ENCODE measurements at regions not wholly inside any gene's neighbourhood (a gene's known extent, or its start where the extent isn't known, plus 50 kb on each side); places are given as distances from the start of the nearest gene placed in this dataset.

GRCh38 chr17:83155128-83156121 is 76.0 kb downstream of the METRNL start:
- no peaks in the 10 kb centered on the region for H3K9me3 ChIP-seq (ENCODE audit: control insufficient read depth in 2 of 2, insufficient read depth in 1 of 2, low read length in 1 of 2)
- no peaks in the 10 kb centered on the region for H3K36me3 ChIP-seq (ENCODE audit: control insufficient read depth in 2 of 2, insufficient read depth in 2 of 2, low read length in 1 of 2)
- no peaks in the 10 kb centered on the region for H3K4me1 ChIP-seq (ENCODE audit: control insufficient read depth in 2 of 2, insufficient read depth in 2 of 2, low read length in 2 of 2)
- H3K4me3 ChIP-seq (ENCODE audit: low read length in 2 of 2): no peak overlapping the region
- no peak overlapping the region for H3K27ac ChIP-seq (ENCODE audit: low read depth in 1 of 2, low read length in 1 of 2)
- peak in 1 of 9 donors; percentile 10 for DNase-seq (ENCODE audit: low read depth in 6 of 9, low spot score in 9 of 9)
- H3K27me3 ChIP-seq (ENCODE audit: control insufficient read depth in 2 of 2, insufficient read depth in 1 of 2, low read length in 1 of 2): peaks cover 0 to 3% of the 10 kb centered on the region in 2 donors
- 62% methylated on average over 32 of the region's 32 CpGs for WGBS

- Histone ChIP-seq H3K36me3 (ENCODE audit: control insufficient read depth in 2 of 2, insufficient read depth in 2 of 2, low read length in 1 of 2) (no peaks in the 10 kb centered on the region), H3K9me3 (ENCODE audit: control insufficient read depth in 2 of 2, insufficient read depth in 1 of 2, low read length in 1 of 2) (no peaks in the 10 kb centered on the region), H3K4me3 (ENCODE audit: low read length in 2 of 2) (no peak overlapping the region), H3K4me1 (ENCODE audit: control insufficient read depth in 2 of 2, insufficient read depth in 2 of 2, low read length in 2 of 2) (no peaks in the 10 kb centered on the region), H3K27ac (ENCODE audit: low read depth in 1 of 2, low read length in 1 of 2) (no peak overlapping the region), H3K27me3 (ENCODE audit: control insufficient read depth in 2 of 2, insufficient read depth in 1 of 2, low read length in 1 of 2) (peaks cover 0 to 3% of the 10 kb centered on the region in 2 donors)
- no peak for DNase-seq (ENCODE audit: low read depth in 6 of 9, low spot score in 9 of 9)
- 93% methylated on average over 11 of the region's 11 CpGs for WGBS
These were observed 77.0 kb downstream of the METRNL start for GRCh38 chr17:83156408-83156807.

- no peaks in the 10 kb centered on the region for H3K36me3 ChIP-seq (ENCODE audit: control insufficient read depth in 2 of 2, insufficient read depth in 2 of 2, low read length in 1 of 2)
- no peaks in the 10 kb centered on the region for H3K4me1 ChIP-seq (ENCODE audit: control insufficient read depth in 2 of 2, insufficient read depth in 2 of 2, low read length in 2 of 2)
- 96% methylated on average over 19 of the region's 19 CpGs for WGBS
- peaks cover 0 to 3% of the 10 kb centered on the region in 2 donors for H3K27me3 ChIP-seq (ENCODE audit: control insufficient read depth in 2 of 2, insufficient read depth in 1 of 2, low read length in 1 of 2)
- H3K4me3 ChIP-seq (ENCODE audit: low read length in 2 of 2): no peak overlapping the region
- DNase-seq (ENCODE audit: low read depth in 6 of 9, low spot score in 9 of 9): no peak
- no peak overlapping the region for H3K27ac ChIP-seq (ENCODE audit: low read depth in 1 of 2, low read length in 1 of 2)
- no peaks in the 10 kb centered on the region for H3K9me3 ChIP-seq (ENCODE audit: control insufficient read depth in 2 of 2, insufficient read depth in 1 of 2, low read length in 1 of 2)
These were observed 80.0 kb downstream of the METRNL start for GRCh38 chr17:83159204-83160049.

GRCh38 chr17:83160443-83161297 is 81.3 kb downstream of the METRNL start:
- Histone ChIP-seq H3K27me3 (ENCODE audit: control insufficient read depth in 2 of 2, insufficient read depth in 1 of 2, low read length in 1 of 2) (no peaks in the 10 kb centered on the region), H3K4me3 (ENCODE audit: low read length in 2 of 2) (no peak overlapping the region), H3K4me1 (ENCODE audit: control insufficient read depth in 2 of 2, insufficient read depth in 2 of 2, low read length in 2 of 2) (no peaks in the 10 kb centered on the region), H3K36me3 (ENCODE audit: control insufficient read depth in 2 of 2, insufficient read depth in 2 of 2, low read length in 1 of 2) (no peaks in the 10 kb centered on the region), H3K27ac (ENCODE audit: low read depth in 1 of 2, low read length in 1 of 2) (no peak overlapping the region), H3K9me3 (ENCODE audit: control insufficient read depth in 2 of 2, insufficient read depth in 1 of 2, low read length in 1 of 2) (no peaks in the 10 kb centered on the region)
- 94% methylated on average over 19 of the region's 19 CpGs for WGBS
- no peak for DNase-seq (ENCODE audit: low read depth in 6 of 9, low spot score in 9 of 9)

GRCh38 chr17:83161298-83162034 is 82.1 kb downstream of the METRNL start:
- Histone ChIP-seq H3K27me3 (ENCODE audit: control insufficient read depth in 2 of 2, insufficient read depth in 1 of 2, low read length in 1 of 2) (no peaks in the 10 kb centered on the region), H3K36me3 (ENCODE audit: control insufficient read depth in 2 of 2, insufficient read depth in 2 of 2, low read length in 1 of 2) (no peaks in the 10 kb centered on the region), H3K4me3 (ENCODE audit: low read length in 2 of 2) (no peak overlapping the region), H3K27ac (ENCODE audit: low read depth in 1 of 2, low read length in 1 of 2) (no peak overlapping the region), H3K9me3 (ENCODE audit: control insufficient read depth in 2 of 2, insufficient read depth in 1 of 2, low read length in 1 of 2) (no peaks in the 10 kb centered on the region), H3K4me1 (ENCODE audit: control insufficient read depth in 2 of 2, insufficient read depth in 2 of 2, low read length in 2 of 2) (no peaks in the 10 kb centered on the region)
- DNase-seq (ENCODE audit: low read depth in 6 of 9, low spot score in 9 of 9): no peak
- 90% methylated on average over 14 of the region's 14 CpGs for WGBS

- Histone ChIP-seq H3K27ac (ENCODE audit: low read depth in 1 of 2, low read length in 1 of 2) (no peak overlapping the region), H3K4me3 (ENCODE audit: low read length in 2 of 2) (no peak overlapping the region), H3K4me1 (ENCODE audit: control insufficient read depth in 2 of 2, insufficient read depth in 2 of 2, low read length in 2 of 2) (no peaks in the 10 kb centered on the region), H3K36me3 (ENCODE audit: control insufficient read depth in 2 of 2, insufficient read depth in 2 of 2, low read length in 1 of 2) (no peaks in the 10 kb centered on the region), H3K9me3 (ENCODE audit: control insufficient read depth in 2 of 2, insufficient read depth in 1 of 2, low read length in 1 of 2) (no peaks in the 10 kb centered on the region), H3K27me3 (ENCODE audit: control insufficient read depth in 2 of 2, insufficient read depth in 1 of 2, low read length in 1 of 2) (no peaks in the 10 kb centered on the region)
- WGBS: 96% methylated on average over 21 of the region's 21 CpGs
- DNase-seq (ENCODE audit: low read depth in 6 of 9, low spot score in 9 of 9): no peak
These were observed 82.8 kb downstream of the METRNL start for GRCh38 chr17:83162035-83162745.

- no peak for DNase-seq (ENCODE audit: low read depth in 6 of 9, low spot score in 9 of 9)
- Histone ChIP-seq H3K4me3 (ENCODE audit: low read length in 2 of 2) (no peak overlapping the region), H3K9me3 (ENCODE audit: control insufficient read depth in 2 of 2, insufficient read depth in 1 of 2, low read length in 1 of 2) (peaks cover 0 to 1% of the 10 kb centered on the region in 2 donors), H3K36me3 (ENCODE audit: control insufficient read depth in 2 of 2, insufficient read depth in 2 of 2, low read length in 1 of 2) (no peaks in the 10 kb centered on the region), H3K27ac (ENCODE audit: low read depth in 1 of 2, low read length in 1 of 2) (no peak overlapping the region), H3K27me3 (ENCODE audit: control insufficient read depth in 2 of 2, insufficient read depth in 1 of 2, low read length in 1 of 2) (no peaks in the 10 kb centered on the region), H3K4me1 (ENCODE audit: control insufficient read depth in 2 of 2, insufficient read depth in 2 of 2, low read length in 2 of 2) (no peaks in the 10 kb centered on the region)
- WGBS: 93% methylated on average over 3 of the region's 3 CpGs
These were observed 85.1 kb downstream of the METRNL start for GRCh38 chr17:83164490-83164889.
